Subcutaneous abdominal adipose tissue (tissue), 5 donors: ENCODE measurements at regions not wholly inside any gene's neighbourhood (a gene's known extent, or its start where the extent isn't known, plus 50 kb on each side); places are given as distances from the start of the nearest gene placed in this dataset.

Experiments
- H3K27ac ChIP-seq: one replicate; pipeline ENCODE4 v1.7.0; 2013; ENCODE audit warnings: low read depth, mild to moderate bottlenecking, inconsistent platforms, low read length, moderate library complexity
- H3K27me3 ChIP-seq, 5 donors: one replicate each; pipeline ENCODE4 v1.7.0; 2013; ENCODE audit warnings: low read length in 5 of 5, inconsistent platforms in 1 of 5; ENCODE audit not compliant: control insufficient read depth in 5 of 5, insufficient read depth in 4 of 5
- H3K36me3 ChIP-seq, 5 donors: one replicate each; pipeline ENCODE4 v1.7.0; 2013; ENCODE audit warnings: low read length in 5 of 5; ENCODE audit not compliant: control insufficient read depth in 5 of 5, insufficient read depth in 5 of 5
- H3K4me1 ChIP-seq, 5 donors: one replicate each; pipeline ENCODE4 v1.7.0; 2013; ENCODE audit warnings: low read length in 5 of 5, mild to moderate bottlenecking in 3 of 5, moderate library complexity in 1 of 5; ENCODE audit not compliant: control insufficient read depth in 5 of 5, insufficient read depth in 5 of 5
- H3K4me3 ChIP-seq, 5 donors: one replicate each; pipeline ENCODE4 v1.7.0; 2013; ENCODE audit warnings: low read length in 5 of 5, low read depth in 1 of 5
- H3K9ac ChIP-seq, 5 donors: one replicate each; pipeline ENCODE4 v1.7.0; 2013; ENCODE audit warnings: low read length in 5 of 5, mild to moderate bottlenecking in 4 of 5, moderate library complexity in 3 of 5
- H3K9me3 ChIP-seq, 5 donors: one replicate each; pipeline ENCODE4 v1.7.0; 2013; ENCODE audit warnings: low read length in 5 of 5; ENCODE audit not compliant: control insufficient read depth in 5 of 5
- donor health status: healthy.
- donor health status: healthy.
- donor health status: healthy.
- donor health status: healthy.
- donor health status: healthy.

- no peaks in the 10 kb centered on the region for H3K27me3 ChIP-seq
- H3K9ac ChIP-seq = peak overlapping the region in 1 of 5 donors; percentile 11
- H3K4me3 ChIP-seq = no peak overlapping the region
- no peaks in the 10 kb centered on the region for H3K9me3 ChIP-seq
- no peak overlapping the region for H3K27ac ChIP-seq
- no peaks in the 10 kb centered on the region for H3K4me1 ChIP-seq
- no peaks in the 10 kb centered on the region for H3K36me3 ChIP-seq
Measured at GRCh38 chr12:46942579-46942978, 116.8 kb upstream of the SLC38A4 start.

GRCh38 chr12:46944088-46944487, 118.3 kb upstream of the SLC38A4 start:
- Histone ChIP-seq H3K9me3 (no peaks in the 10 kb centered on the region), H3K36me3 (no peaks in the 10 kb centered on the region), H3K4me3 (no peak overlapping the region), H3K4me1 (no peaks in the 10 kb centered on the region), H3K27me3 (no peaks in the 10 kb centered on the region), H3K27ac (no peak overlapping the region), H3K9ac (no peak overlapping the region)

- Histone ChIP-seq H3K4me3 (no peak overlapping the region), H3K4me1 (no peaks in the 10 kb centered on the region), H3K27me3 (no peaks in the 10 kb centered on the region), H3K36me3 (no peaks in the 10 kb centered on the region), H3K9ac (no peak overlapping the region), H3K27ac (no peak overlapping the region), H3K9me3 (no peaks in the 10 kb centered on the region)
Measured at GRCh38 chr12:46944771-46945170, 119.0 kb upstream of the SLC38A4 start.

- Histone ChIP-seq H3K9ac (no peak overlapping the region), H3K27ac (no peak overlapping the region), H3K9me3 (no peaks in the 10 kb centered on the region), H3K27me3 (no peaks in the 10 kb centered on the region), H3K4me1 (no peaks in the 10 kb centered on the region), H3K4me3 (no peak overlapping the region), H3K36me3 (no peaks in the 10 kb centered on the region)
Measured at GRCh38 chr12:46945591-46945990, 119.8 kb upstream of the SLC38A4 start.

- Histone ChIP-seq H3K4me3 (no peak overlapping the region), H3K36me3 (no peaks in the 10 kb centered on the region), H3K27me3 (no peaks in the 10 kb centered on the region), H3K9me3 (no peaks in the 10 kb centered on the region), H3K27ac (no peak overlapping the region), H3K9ac (no peak overlapping the region), H3K4me1 (no peaks in the 10 kb centered on the region)
Measured at GRCh38 chr12:46946137-46946536, 120.3 kb upstream of the SLC38A4 start.

- Histone ChIP-seq H3K4me1 (no peaks in the 10 kb centered on the region), H3K9ac (no peak overlapping the region), H3K9me3 (no peaks in the 10 kb centered on the region), H3K27ac (no peak overlapping the region), H3K4me3 (no peak overlapping the region), H3K27me3 (no peaks in the 10 kb centered on the region), H3K36me3 (no peaks in the 10 kb centered on the region)
Measured at GRCh38 chr12:46948936-46949545, 123.2 kb upstream of the SLC38A4 start.

- no peak overlapping the region for H3K4me3 ChIP-seq
- no peak overlapping the region for H3K9ac ChIP-seq
- no peak overlapping the region for H3K27ac ChIP-seq
- no peaks in the 10 kb centered on the region for H3K36me3 ChIP-seq
- H3K27me3 ChIP-seq = no peaks in the 10 kb centered on the region
- H3K9me3 ChIP-seq = no peaks in the 10 kb centered on the region
- H3K4me1 ChIP-seq = no peaks in the 10 kb centered on the region
Measured at GRCh38 chr12:46950094-46950493, 124.3 kb upstream of the SLC38A4 start.

GRCh38 chr12:46952880-46953483, 126.4 kb upstream of the PCED1B start:
- Histone ChIP-seq H3K27me3 (no peaks in the 10 kb centered on the region), H3K4me3 (no peak overlapping the region), H3K27ac (no peak overlapping the region), H3K9ac (no peak overlapping the region), H3K36me3 (no peaks in the 10 kb centered on the region), H3K9me3 (no peaks in the 10 kb centered on the region), H3K4me1 (no peaks in the 10 kb centered on the region)

GRCh38 chr12:46956451-46957035, 122.9 kb upstream of the PCED1B start:
- Histone ChIP-seq H3K9me3 (no peaks in the 10 kb centered on the region), H3K27me3 (no peaks in the 10 kb centered on the region), H3K4me3 (no peak overlapping the region), H3K9ac (no peak overlapping the region), H3K4me1 (no peaks in the 10 kb centered on the region), H3K36me3 (no peaks in the 10 kb centered on the region), H3K27ac (no peak overlapping the region)

- Histone ChIP-seq H3K4me3 (no peak overlapping the region), H3K4me1 (no peaks in the 10 kb centered on the region), H3K9me3 (no peaks in the 10 kb centered on the region), H3K36me3 (no peaks in the 10 kb centered on the region), H3K27me3 (no peaks in the 10 kb centered on the region), H3K27ac (no peak overlapping the region), H3K9ac (no peak overlapping the region)
Measured at GRCh38 chr12:46958053-46958452, 121.4 kb upstream of the PCED1B start.
